Liver (tissue), 8 donors: ENCODE measurements at regions not wholly inside any gene's neighbourhood (a gene's known extent, or its start where the extent isn't known, plus 50 kb on each side); places are given as distances from the start of the nearest gene placed in this dataset.
"Not testable (repeated sequence)": the region's sequence is repeated elsewhere in the genome, so short reads cannot be mapped to it uniquely, and the experiment has no call there.

Experiments
- DNase-seq: peaks from one replicate; pipeline ENCODE4 v3.0.0-alpha.2; 2017; ENCODE audit warnings: low spot score
- H3K27ac ChIP-seq, 2 donors: one replicate each; pipeline ENCODE4 v1.7.0; 2013; ENCODE audit warnings: inconsistent platforms in 2 of 2, low read length in 2 of 2, control low read depth in 1 of 2, low read depth in 1 of 2, mild to moderate bottlenecking in 1 of 2
- H3K27me3 ChIP-seq, 4 donors: one replicate each; pipeline versions ENCODE4 v1.6.1 to v1.7.0; 2013; ENCODE audit warnings: low read length in 3 of 4, inconsistent platforms in 1 of 4, mild to moderate bottlenecking in 1 of 4, moderate library complexity in 1 of 4; ENCODE audit not compliant: control insufficient read depth in 4 of 4, insufficient read depth in 4 of 4
- H3K36me3 ChIP-seq, 4 donors: one replicate each; pipeline versions ENCODE4 v1.6.1 to v1.7.0; 2013; ENCODE audit warnings: low read length in 3 of 4, mild to moderate bottlenecking in 3 of 4, low read depth in 1 of 4, moderate library complexity in 1 of 4; ENCODE audit not compliant: control insufficient read depth in 4 of 4, insufficient read depth in 3 of 4
- H3K4me1 ChIP-seq, 4 donors: one replicate each; pipeline versions ENCODE4 v1.6.1 to v1.7.0; 2013; ENCODE audit warnings: low read length in 3 of 4, mild to moderate bottlenecking in 3 of 4, moderate library complexity in 1 of 4; ENCODE audit not compliant: control insufficient read depth in 4 of 4, insufficient read depth in 4 of 4
- H3K4me3 ChIP-seq, 3 donors: one replicate each; pipeline versions ENCODE4 v1.6.1 to v1.7.0; 2013; ENCODE audit warnings: low read length in 3 of 3, control low read depth in 1 of 3, low read depth in 1 of 3, mild to moderate bottlenecking in 1 of 3
- H3K9ac ChIP-seq, 2 donors: one replicate each; pipeline ENCODE4 v1.7.0; 2013; ENCODE audit warnings: low read length in 2 of 2, mild to moderate bottlenecking in 2 of 2, moderate library complexity in 2 of 2, control low read depth in 1 of 2, low read depth in 1 of 2
- H3K9me3 ChIP-seq, 4 donors: one replicate each; pipeline versions ENCODE4 v1.6.1 to v1.7.0; 2013; ENCODE audit warnings: low read length in 3 of 4; ENCODE audit not compliant: control insufficient read depth in 4 of 4
- ATF3 ChIP-seq: IDR thresholded peaks from 2 replicates; pipeline ENCODE4 v1.6.1; 2016; ENCODE audit warnings: antibody characterized with exemption
- CTCF ChIP-seq: fragments of 150-350 bp; IDR thresholded peaks from 2 replicates; pipeline ENCODE4 v1.5.1; 2017; ENCODE audit warnings: improper control_type of control experiment, low read depth, low read length; ENCODE audit not compliant: missing input control
- EGR1 ChIP-seq, 2 donors: IDR thresholded peaks; 2 replicates each; pipeline ENCODE4 v1.6.1; 2016 to 2018; ENCODE audit warnings: antibody characterized with exemption in 2 of 2, low read depth in 2 of 2
- FOXA1 ChIP-seq: IDR thresholded peaks from 2 replicates; pipeline ENCODE4 v1.6.1; 2016; ENCODE audit warnings: antibody characterized with exemption
- FOXA2 ChIP-seq: IDR thresholded peaks from 2 replicates; pipeline ENCODE4 v1.6.1; 2016; ENCODE audit warnings: antibody characterized with exemption
- GABPA ChIP-seq, 2 donors: IDR thresholded peaks in 1 of 2; conservative IDR thresholded peaks in 1 of 2; 2 replicates each; pipeline ENCODE4 v1.6.1; 2016; ENCODE audit warnings: antibody characterized with exemption in 2 of 2, mild to moderate bottlenecking in 1 of 2, moderate library complexity in 1 of 2
- HNF4A ChIP-seq, 2 donors: conservative IDR thresholded peaks; 2 replicates each; pipeline ENCODE4 v1.6.1; 2016; ENCODE audit warnings: antibody characterized with exemption in 2 of 2, mild to moderate bottlenecking in 2 of 2
- HNF4G ChIP-seq: IDR thresholded peaks from 2 replicates; pipeline ENCODE4 v1.6.1; 2016; ENCODE audit warnings: antibody characterized with exemption
- JUND ChIP-seq, 2 donors: IDR thresholded peaks; 2 replicates each; pipeline ENCODE4 v1.6.1; 2016; ENCODE audit warnings: antibody characterized with exemption in 2 of 2
- MAX ChIP-seq: IDR thresholded peaks from 2 replicates; pipeline ENCODE4 v1.6.1; 2016; ENCODE audit warnings: antibody characterized with exemption
- NR2F2 ChIP-seq: IDR thresholded peaks from 2 replicates; pipeline ENCODE4 v1.6.1; 2016; ENCODE audit warnings: antibody characterized with exemption
- RAD21 ChIP-seq, 2 donors: IDR thresholded peaks; 2 replicates each; pipeline ENCODE4 v1.6.1; 2016; ENCODE audit warnings: antibody characterized with exemption in 2 of 2, mild to moderate bottlenecking in 2 of 2
- REST ChIP-seq: IDR thresholded peaks from 2 replicates; pipeline ENCODE4 v1.6.1; 2016; ENCODE audit warnings: antibody characterized with exemption, mild to moderate bottlenecking
- RXRA ChIP-seq, 2 donors: IDR thresholded peaks; 2 replicates each; pipeline ENCODE4 v1.6.1; 2017 to 2018; ENCODE audit warnings: antibody characterized with exemption in 2 of 2, mild to moderate bottlenecking in 1 of 2
- SP1 ChIP-seq: IDR thresholded peaks from 2 replicates; pipeline ENCODE4 v1.6.1; 2018; ENCODE audit warnings: antibody characterized with exemption, mild to moderate bottlenecking
- TAF1 ChIP-seq: conservative IDR thresholded peaks from 2 replicates; pipeline ENCODE4 v1.6.1; 2016; ENCODE audit warnings: antibody characterized with exemption, mild to moderate bottlenecking
- YY1 ChIP-seq: IDR thresholded peaks from 2 replicates; pipeline ENCODE4 v1.6.1; 2016; ENCODE audit warnings: antibody characterized with exemption, mild to moderate bottlenecking
- ZBTB33 ChIP-seq: IDR thresholded peaks from 2 replicates; pipeline ENCODE4 v1.6.1; 2016; ENCODE audit warnings: antibody characterized with exemption
- WGBS: extraction: QIAGEN DNeasy Blood & Tissue Kit; methylation state at CpG from one replicate; pipeline ENCODE4 v1.1.7; 2013; 5-methylcytosine and 5-hydroxymethylcytosine counted together
- donor health status: healthy.
- donor health status: healthy.
- donor health status: healthy.
- donor health status: healthy.
- donor health status: healthy.

GRCh38 chr5:121660142-121660541 is 191.5 kb upstream of the FTMT start:
- H3K9me3 ChIP-seq, result peaks cover 0 to 1% (median 0%) of the 10 kb centered on the region in 4 donors
- no peak for DNase-seq
- H3K27ac ChIP-seq, result no peak overlapping the region
- H3K27me3 ChIP-seq, result no peaks in the 10 kb centered on the region
- no peak overlapping the region for H3K4me3 ChIP-seq
- no peak for TF ChIP-seq ATF3
- no peak for TF ChIP-seq FOXA1
- TF ChIP-seq CTCF, result no peak
- TF ChIP-seq JUND (IDR thresholded peaks at IDR 0.05), result no peak
- TF ChIP-seq RAD21 (IDR thresholded peaks at IDR 0.05), result no peak
- no peak for TF ChIP-seq RXRA (IDR thresholded peaks at IDR 0.05)
- TF ChIP-seq MAX, result no peak
- no peak for TF ChIP-seq SP1
- TF ChIP-seq EGR1 (IDR thresholded peaks at IDR 0.05; ENCODE audit: low read depth in 2 of 2), result no peak
- TF ChIP-seq HNF4G, result no peak
- TF ChIP-seq ZBTB33, result no peak
- TF ChIP-seq TAF1, result no peak
- TF ChIP-seq GABPA (IDR thresholded peaks at IDR 0.05 in 1 of 2, conservative IDR thresholded peaks at IDR 0.05 in 1 of 2), result no peak
- TF ChIP-seq REST, result no peak
- no peak for TF ChIP-seq NR2F2
- TF ChIP-seq HNF4A (conservative IDR thresholded peaks at IDR 0.05), result no peak
- no peak for TF ChIP-seq FOXA2
- no peak for TF ChIP-seq YY1
- H3K9ac ChIP-seq, result no peak overlapping the region
- no peaks in the 10 kb centered on the region for H3K4me1 ChIP-seq
- no peaks in the 10 kb centered on the region for H3K36me3 ChIP-seq
- WGBS, result 80% methylated on average over 6 of the region's 6 CpGs

GRCh38 chr5:121665542-121665941 is 186.1 kb upstream of the FTMT start:
- H3K4me3 ChIP-seq, DNase-seq, H3K27ac ChIP-seq, H3K27me3 ChIP-seq, H3K9ac ChIP-seq, H3K9me3 ChIP-seq, H3K36me3 ChIP-seq, H3K4me1 ChIP-seq: not testable (repeated sequence)
- 87% methylated on average over 4 of the region's 4 CpGs for WGBS
